CD14-positive monocyte (primary cell): ENCODE measurements at regions not wholly inside any gene's neighbourhood (a gene's known extent, or its start where the extent isn't known, plus 50 kb on each side); places are given as distances from the start of the nearest gene placed in this dataset.

ENCODE experiments used
- DNase-seq, 3 donors: peaks; one replicate each; pipeline ENCODE4 v3.0.0-alpha.2; 2011 to 2022
- H2AFZ ChIP-seq: 2 replicates; pipeline ENCODE4 v1.6.0; 2012; ENCODE audit warnings: mild to moderate bottlenecking, low read depth, low read length, inconsistent platforms; ENCODE audit not compliant: insufficient read depth, poor library complexity, severe bottlenecking
- H3K27ac ChIP-seq, 2 donors: 1 replicate in 1 of 2; 2 replicates in 1 of 2; pipeline ENCODE4 v1.5.1; 2012 to 2013; ENCODE audit warnings: low read length in 2 of 2, control low read depth in 1 of 2, inconsistent platforms in 1 of 2, low read depth in 1 of 2, mild to moderate bottlenecking in 1 of 2
- H3K27me3 ChIP-seq, 2 donors: one replicate each; pipeline versions ENCODE4 v1.6.0 to v1.6.1; 2011 to 2013; ENCODE audit warnings: low read length in 2 of 2; ENCODE audit not compliant: control insufficient read depth in 2 of 2, insufficient read depth in 2 of 2
- H3K36me3 ChIP-seq, 2 donors: replicated peaks in 1 of 2; 1 replicate in 1 of 2; 2 replicates in 1 of 2; pipeline versions ENCODE4 v1.5.1 to v1.6.1; 2012 to 2013; ENCODE audit warnings: low read length in 2 of 2, control low read depth in 1 of 2, inconsistent platforms in 1 of 2, mild to moderate bottlenecking in 1 of 2; ENCODE audit not compliant: insufficient read depth in 2 of 2, control insufficient read depth in 1 of 2
- H3K4me1 ChIP-seq, 2 donors: 1 replicate in 1 of 2; 2 replicates in 1 of 2; pipeline versions ENCODE4 v1.5.1 to v1.6.1; 2012 to 2013; ENCODE audit warnings: low read length in 2 of 2, control low read depth in 1 of 2, inconsistent platforms in 1 of 2, mild to moderate bottlenecking in 1 of 2, moderate library complexity in 1 of 2; ENCODE audit not compliant: insufficient read depth in 2 of 2, control insufficient read depth in 1 of 2
- H3K4me2 ChIP-seq: replicated peaks from 2 replicates; pipeline ENCODE3; 2012; ENCODE audit warnings: low read length, moderate library complexity, mild to moderate bottlenecking; ENCODE audit not compliant: poor library complexity, severe bottlenecking; ENCODE audit errors: extremely low read depth
- H3K4me3 ChIP-seq, 3 experiments: fragments of 200-600 bp in 1 of 3; sonication (generic) in 1 of 3; replicated peaks in 1 of 3; 1 replicate in 2 of 3; 2 replicates in 1 of 3; pipeline ENCODE4 v1.5.1; 2011 to 2013; ENCODE audit warnings: low read length in 3 of 3, mild to moderate bottlenecking in 3 of 3, control low read depth in 2 of 3, low read depth in 2 of 3, inconsistent platforms in 1 of 3, moderate library complexity in 1 of 3
- H3K79me2 ChIP-seq: 2 replicates; pipeline ENCODE4 v1.6.0; 2012; ENCODE audit warnings: mild to moderate bottlenecking, control low read depth, inconsistent platforms, low read length, moderate library complexity; ENCODE audit not compliant: insufficient read depth
- H3K9ac ChIP-seq: 2 replicates; pipeline ENCODE4 v1.6.0; 2017; ENCODE audit warnings: low read length, mild to moderate bottlenecking; ENCODE audit not compliant: insufficient read depth, poor library complexity, severe bottlenecking
- H3K9me3 ChIP-seq, 2 donors: replicated peaks in 1 of 2; 1 replicate in 1 of 2; 2 replicates in 1 of 2; pipeline versions ENCODE4 v1.5.1 to v1.6.1; 2012 to 2013; ENCODE audit warnings: low read length in 2 of 2, control low read depth in 1 of 2; ENCODE audit not compliant: control insufficient read depth in 1 of 2, insufficient read depth in 1 of 2
- H4K20me1 ChIP-seq: 2 replicates; pipeline ENCODE4 v1.6.0; 2012; ENCODE audit warnings: mild to moderate bottlenecking, low read length, control low read depth, moderate library complexity; ENCODE audit not compliant: insufficient read depth
- H3K27ac Mint-ChIP-seq, 7 donors: one replicate each; pipeline ENCODE4 v1.8.0; 2020; ENCODE audit warnings: mild to moderate bottlenecking in 7 of 7, mixed read lengths in 7 of 7, moderate library complexity in 6 of 7, inconsistent platforms in 2 of 7
- H3K27me3 Mint-ChIP-seq, 3 donors: one replicate each; pipeline ENCODE4 v1.8.0; 2021 to 2022; ENCODE audit warnings: low read depth in 3 of 3, mild to moderate bottlenecking in 3 of 3, mixed read lengths in 3 of 3, moderate library complexity in 3 of 3, inconsistent platforms in 1 of 3
- H3K36me3 Mint-ChIP-seq, 2 donors: one replicate each; pipeline ENCODE4 v1.8.0; 2020; ENCODE audit warnings: mixed read lengths in 2 of 2, inconsistent platforms in 1 of 2, mild to moderate bottlenecking in 1 of 2
- H3K4me1 Mint-ChIP-seq: one replicate; pipeline ENCODE4 v1.8.0; 2020; ENCODE audit warnings: mild to moderate bottlenecking, mixed read lengths
- H3K4me3 Mint-ChIP-seq, 2 donors: one replicate each; pipeline ENCODE4 v1.8.0; 2020; ENCODE audit warnings: mild to moderate bottlenecking in 2 of 2, mixed read lengths in 2 of 2, moderate library complexity in 1 of 2
- H3K9me3 Mint-ChIP-seq, 7 donors: one replicate each; pipeline ENCODE4 v1.8.0; 2020 to 2022; ENCODE audit warnings: mixed read lengths in 7 of 7, mild to moderate bottlenecking in 6 of 7, moderate library complexity in 6 of 7, inconsistent platforms in 2 of 7
- CTCF ChIP-seq: fragments of 200-600 bp; IDR thresholded peaks from one replicate; pipeline ENCODE4 v1.8.0; 2022; ENCODE audit warnings: antibody characterized with exemption, mild to moderate bottlenecking
- WGBS: methylation state at CpG from one replicate; pipeline ENCODE4 v1.1.5; 2013; ENCODE audit warnings: missing lambda C conversion rate; ENCODE audit not compliant: insufficient coverage; 5-methylcytosine and 5-hydroxymethylcytosine counted together
- intact Hi-C, 2 donors: fragments of 100-400 bp; cut with micrococcal nuclease; formaldehyde crosslinking; loops; one replicate each; pipeline versions ENCODE4 v1.15.0 to v1.15.1; 2023

GRCh38 chr12:56839915-56840325, 76.8 kb downstream of the HSD17B6 start:
- Mint-ChIP-seq H3K36me3 (no peaks in the 10 kb centered on the region), H3K27ac (no peak overlapping the region), H3K27me3 (peaks cover 3 to 17% (median 15%) of the 10 kb centered on the region in 3 donors), H3K4me3 (no peak overlapping the region), H3K4me1 (peaks cover 10% of the 10 kb centered on the region), H3K9me3 (peaks cover 0 to 2% (median 0%) of the 10 kb centered on the region in 7 donors)
- Histone ChIP-seq H3K36me3 (no peaks in the 10 kb centered on the region), H3K79me2 (no peaks in the 10 kb centered on the region), H2AFZ (no peak overlapping the region), H3K9ac (no peak overlapping the region), H3K4me1 (no peaks in the 10 kb centered on the region), H3K4me2 (no peak overlapping the region), H4K20me1 (no peaks in the 10 kb centered on the region), H3K9me3 (no peaks in the 10 kb centered on the region), H3K4me3 (no peak overlapping the region), H3K27me3 (peaks cover 0 to 4% of the 10 kb centered on the region in 2 donors), H3K27ac (no peak overlapping the region)
- intact Hi-C loops, result no loop called here
- peak; percentile 62 for TF ChIP-seq CTCF
- peak; percentile 16 to 32 (median 29) for DNase-seq
- 13% methylated on average over 1 of the region's 1 CpG for WGBS

GRCh38 chr12:56839489-56839848, 76.3 kb downstream of the HSD17B6 start:
- H3K9ac ChIP-seq, result no peak overlapping the region
- DNase-seq, result no peak
- H4K20me1 ChIP-seq, result no peaks in the 10 kb centered on the region
- Mint-ChIP-seq H3K4me3 (no peak overlapping the region), H3K4me1 (peaks cover 10% of the 10 kb centered on the region), H3K27me3 (peaks cover 5 to 17% (median 15%) of the 10 kb centered on the region in 3 donors), H3K27ac (no peak overlapping the region), H3K9me3 (peaks cover 0 to 2% (median 0%) of the 10 kb centered on the region in 7 donors), H3K36me3 (no peaks in the 10 kb centered on the region)
- H3K36me3 ChIP-seq, result no peaks in the 10 kb centered on the region
- H2AFZ ChIP-seq, result no peak overlapping the region
- H3K27me3 ChIP-seq, result peaks cover 0 to 4% of the 10 kb centered on the region in 2 donors
- intact Hi-C loops, result no loop called here
- no peaks in the 10 kb centered on the region for H3K4me1 ChIP-seq
- TF ChIP-seq CTCF, result no peak
- H3K4me3 ChIP-seq, result no peak overlapping the region
- no peaks in the 10 kb centered on the region for H3K79me2 ChIP-seq
- H3K4me2 ChIP-seq, result no peak overlapping the region
- H3K9me3 ChIP-seq, result no peaks in the 10 kb centered on the region
- H3K27ac ChIP-seq, result no peak overlapping the region
